HG02678 (cell line): ENCODE measurements at regions not wholly inside any gene's neighbourhood (a gene's known extent, or its start where the extent isn't known, plus 50 kb on each side); places are given as distances from the start of the nearest gene placed in this dataset.
"Not testable (repeated sequence)": the region's sequence is repeated elsewhere in the genome, so short reads cannot be mapped to it uniquely, and the experiment has no call there.

Experiments
- ATAC-seq: cut with Tn5 transposase; IDR thresholded peaks from one replicate; pipeline ENCODE4 v1.9.1; 2021; ENCODE audit warnings: mild to moderate bottlenecking, moderate library complexity; ENCODE audit not compliant: unreplicated experiment

- no peak for ATAC-seq
Observed at GRCh38 chr1:194624833-194625232, 1438.4 kb upstream of the B3GALT2 start.

GRCh38 chr1:194618101-194618500 is 1431.7 kb upstream of the B3GALT2 start:
- no peak for ATAC-seq

GRCh38 chr1:194617272-194617671 is 1430.9 kb upstream of the B3GALT2 start:
- not testable (repeated sequence) for ATAC-seq

DNA sequence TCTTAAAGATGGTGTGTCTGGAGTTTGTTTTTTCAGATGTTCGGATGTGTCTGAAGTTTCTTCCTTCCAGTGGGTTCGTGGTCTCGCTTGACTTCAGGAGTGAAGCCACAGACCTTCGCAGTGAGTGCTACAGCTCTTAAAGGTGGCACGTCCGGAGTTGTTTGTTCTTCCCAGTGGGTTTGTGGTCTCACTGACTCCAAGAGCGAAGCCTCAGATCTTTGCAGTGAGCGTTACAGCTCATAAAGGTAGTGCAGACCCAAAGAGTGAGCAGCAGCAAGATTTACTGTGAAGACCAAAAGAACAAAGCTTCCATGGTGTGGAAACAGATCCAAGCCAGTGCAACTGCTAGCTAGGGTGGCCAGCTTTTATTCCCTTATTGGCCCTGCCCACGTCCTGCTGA is 1430.4 kb upstream of the B3GALT2 start:
- no peak for ATAC-seq

DNA sequence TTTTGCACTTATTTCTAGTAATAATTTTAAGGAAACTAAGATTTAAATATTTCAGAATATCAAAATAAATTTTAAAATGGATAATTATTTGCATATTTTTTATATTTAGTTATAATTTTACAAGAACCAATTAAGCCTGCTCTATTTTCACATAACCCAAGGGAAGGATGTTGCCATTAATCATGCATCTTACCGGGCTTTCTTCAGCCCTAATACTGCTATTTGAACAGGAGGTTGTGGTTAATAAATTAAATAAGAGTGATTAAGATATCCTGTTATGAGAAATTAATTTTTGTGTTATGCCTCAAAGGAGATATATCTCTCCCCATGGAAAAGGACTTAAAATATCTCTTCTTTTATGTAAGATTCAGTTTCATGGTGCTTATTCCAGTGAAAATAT is 1415.8 kb upstream of the B3GALT2 start:
- no peak for ATAC-seq

DNA sequence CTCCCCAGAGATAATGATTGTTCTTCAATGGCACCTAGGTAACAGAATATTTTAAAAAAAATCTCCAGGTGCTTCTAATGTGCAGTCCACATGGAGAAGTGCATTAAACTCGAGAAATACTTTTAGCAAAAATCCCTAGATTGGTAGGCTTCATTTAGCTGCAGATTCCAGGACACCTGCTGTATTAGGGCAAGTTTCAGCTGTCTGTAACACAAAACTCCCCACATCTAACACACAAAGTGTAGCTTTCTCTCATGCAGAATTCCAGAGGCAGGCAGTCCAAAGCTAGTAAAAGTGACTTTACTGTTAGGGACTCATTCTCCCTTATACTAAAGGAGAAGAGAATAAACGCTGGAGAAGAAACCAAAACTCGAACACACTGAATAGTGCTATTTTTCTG is 1414.3 kb upstream of the B3GALT2 start:
- no peak for ATAC-seq

DNA sequence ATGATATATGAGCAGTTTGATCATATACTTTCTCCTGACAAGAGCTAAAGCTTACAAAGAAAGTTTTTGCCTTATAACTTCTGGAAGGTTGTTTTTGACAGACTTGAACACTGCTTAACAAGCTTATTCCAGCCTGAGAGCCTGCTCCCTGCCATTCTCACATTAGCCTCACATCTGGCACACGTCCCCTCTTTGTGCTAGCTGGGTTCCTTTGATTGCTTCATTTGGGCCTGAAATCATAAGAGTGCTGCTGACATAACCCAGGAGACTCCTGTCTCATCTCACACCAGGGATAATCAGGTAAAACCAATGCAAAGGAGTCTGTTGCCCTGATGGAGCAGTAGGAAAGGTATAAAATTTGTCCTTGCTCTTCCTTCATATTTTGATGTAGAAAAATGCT is 1411.7 kb upstream of the B3GALT2 start:
- no peak for ATAC-seq

DNA sequence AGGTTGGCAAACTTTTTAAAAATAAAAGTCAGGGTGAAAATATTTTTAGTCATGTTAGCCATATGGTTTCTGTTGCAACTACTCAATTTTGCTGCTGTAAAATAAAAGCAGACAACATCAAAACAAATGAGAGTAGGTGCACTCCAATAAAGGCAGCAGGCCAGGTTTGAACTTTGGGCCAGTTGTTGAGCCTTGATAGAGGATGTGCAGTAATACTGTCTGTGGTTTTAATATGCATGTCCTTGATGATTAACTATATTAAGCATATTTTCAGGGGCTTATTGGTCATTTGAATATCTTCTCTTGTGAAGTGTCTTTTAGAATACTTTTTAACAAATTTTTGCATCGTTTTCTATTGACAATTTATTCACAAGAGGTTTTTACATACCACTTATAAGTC is 1399.9 kb upstream of the B3GALT2 start:
- no peak for ATAC-seq

DNA sequence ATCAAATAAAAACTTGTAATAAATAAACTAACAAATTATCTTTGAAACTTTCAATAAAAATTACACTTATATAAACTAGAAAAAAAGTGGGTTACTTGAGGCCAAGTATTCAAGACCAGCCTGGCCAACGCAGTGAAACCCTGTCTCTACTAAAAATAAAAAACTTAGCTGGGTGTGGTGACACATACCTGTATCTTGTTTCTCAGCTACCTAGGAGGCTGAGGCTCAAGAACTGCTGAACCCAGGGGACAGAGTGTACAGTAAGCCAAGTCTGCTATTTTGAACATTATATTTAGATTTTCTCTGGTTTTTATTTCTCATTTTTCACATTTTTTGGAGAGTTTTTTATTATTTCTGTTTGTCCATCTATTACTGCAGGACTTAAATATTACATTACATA is 1397.6 kb upstream of the B3GALT2 start:
- no peak for ATAC-seq

GRCh38 chr1:194570476-194570875 is 1384.1 kb upstream of the B3GALT2 start:
- no peak for ATAC-seq

- ATAC-seq = no peak
Observed at GRCh38 chr1:194568610-194569009, 1382.2 kb upstream of the B3GALT2 start.

DNA sequence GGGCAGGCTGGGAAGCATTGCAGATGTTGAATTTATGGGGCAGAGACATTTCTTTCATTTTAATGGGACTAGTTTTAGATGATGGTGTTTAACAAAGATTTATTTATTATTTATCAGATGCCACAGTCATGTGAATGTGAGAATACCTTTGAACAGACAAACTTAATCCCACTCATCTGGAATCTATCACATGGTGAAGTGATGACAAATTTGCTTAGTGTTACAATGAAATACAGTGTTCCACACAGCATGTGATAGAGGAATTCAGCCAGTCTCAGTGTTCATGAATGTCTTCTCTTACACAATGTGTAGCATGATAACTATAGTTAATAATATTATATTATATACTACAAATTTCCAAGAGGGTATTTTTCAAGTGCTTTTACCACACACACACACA is 1361.7 kb upstream of the B3GALT2 start:
- ATAC-seq = no peak

- ATAC-seq = no peak
Observed at GRCh38 chr1:194544012-194544411, 1357.6 kb upstream of the B3GALT2 start.

GRCh38 chr1:194538453-194538852 is 1352.0 kb upstream of the B3GALT2 start:
- no peak for ATAC-seq

DNA sequence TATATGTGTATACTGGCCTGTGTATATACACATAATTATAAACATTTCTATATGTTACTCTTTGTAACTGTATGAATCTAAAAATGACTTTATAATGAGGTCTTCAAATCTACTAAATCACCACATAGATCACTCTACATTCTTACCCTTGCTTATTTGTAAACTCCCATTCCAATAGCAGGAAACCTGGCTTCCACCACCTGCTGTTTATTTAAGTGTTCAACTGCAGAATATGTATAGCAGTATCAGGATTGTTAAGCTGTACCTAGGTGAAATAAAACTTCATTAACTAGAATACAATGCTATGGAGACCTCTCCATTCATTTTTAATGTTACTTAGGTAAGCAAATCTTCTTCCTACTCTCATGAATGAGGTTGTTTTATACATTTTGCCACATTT is 1351.1 kb upstream of the B3GALT2 start:
- no peak for ATAC-seq

DNA sequence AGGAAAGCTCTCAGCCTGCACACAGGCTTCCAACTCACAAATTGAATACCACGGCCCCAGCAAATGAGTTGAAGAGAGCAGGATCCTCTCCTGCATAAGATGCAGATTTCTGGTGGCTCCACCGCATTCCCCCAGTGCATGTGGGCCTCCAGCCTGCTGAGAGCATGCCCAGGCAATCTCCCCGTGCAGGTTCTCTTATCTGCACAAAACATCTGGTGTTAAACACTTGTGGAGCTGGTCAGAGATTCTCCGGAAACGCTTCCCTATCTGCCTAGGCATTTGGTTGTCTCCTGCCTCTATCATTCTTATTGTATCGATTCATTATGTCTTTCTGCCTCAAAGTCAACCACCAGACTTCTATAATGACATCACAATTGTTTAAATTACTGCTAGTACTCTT is 1349.0 kb upstream of the B3GALT2 start:
- no peak for ATAC-seq

- ATAC-seq = no peak
Observed at GRCh38 chr1:194534784-194535183, 1348.4 kb upstream of the B3GALT2 start.

DNA sequence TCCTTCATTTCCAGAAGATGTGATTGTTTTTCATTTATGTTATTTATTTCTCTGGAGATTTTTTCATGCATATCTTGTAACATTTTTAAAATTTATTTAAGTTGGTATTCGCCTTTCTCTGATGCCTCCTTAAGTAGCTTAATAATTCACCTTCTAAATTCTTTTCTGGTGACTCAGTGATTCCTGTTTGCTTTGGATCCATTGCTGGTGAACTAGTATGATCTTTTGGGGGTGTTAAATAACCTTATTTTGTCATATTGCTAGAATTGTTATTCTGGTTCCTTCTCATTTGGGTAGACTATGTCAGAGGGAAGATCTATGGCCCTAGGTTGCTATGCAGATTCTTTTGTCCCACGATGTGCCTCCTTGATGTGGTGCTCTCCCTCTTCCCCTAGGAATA is 1347.2 kb upstream of the B3GALT2 start:
- ATAC-seq = no peak

DNA sequence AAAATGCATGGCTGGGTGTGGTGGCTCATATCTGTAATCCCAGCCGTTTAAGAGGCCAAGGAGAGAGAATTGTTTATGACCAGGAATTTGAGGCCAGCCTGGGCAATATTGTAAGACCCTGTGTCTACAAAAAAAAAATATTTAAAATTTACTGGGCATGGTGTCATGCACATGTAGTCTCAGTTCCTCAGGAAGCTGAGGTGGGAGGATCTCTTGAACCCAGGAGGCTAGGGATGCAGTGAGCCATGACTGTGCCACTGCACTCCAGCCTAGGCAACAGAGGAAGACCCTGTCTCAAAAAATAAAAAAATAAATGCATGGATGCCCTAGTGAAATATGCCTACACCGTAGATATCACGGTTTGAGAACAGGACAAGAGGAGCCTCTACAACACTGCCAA is 1331.2 kb upstream of the B3GALT2 start:
- ATAC-seq = no peak

- no peak for ATAC-seq
Observed at GRCh38 chr1:194515916-194516315, 1329.5 kb upstream of the B3GALT2 start.

GRCh38 chr1:194512957-194513356 is 1326.5 kb upstream of the B3GALT2 start:
- ATAC-seq = no peak

- ATAC-seq = no peak
Observed at GRCh38 chr1:194512345-194512744, 1325.9 kb upstream of the B3GALT2 start.

DNA sequence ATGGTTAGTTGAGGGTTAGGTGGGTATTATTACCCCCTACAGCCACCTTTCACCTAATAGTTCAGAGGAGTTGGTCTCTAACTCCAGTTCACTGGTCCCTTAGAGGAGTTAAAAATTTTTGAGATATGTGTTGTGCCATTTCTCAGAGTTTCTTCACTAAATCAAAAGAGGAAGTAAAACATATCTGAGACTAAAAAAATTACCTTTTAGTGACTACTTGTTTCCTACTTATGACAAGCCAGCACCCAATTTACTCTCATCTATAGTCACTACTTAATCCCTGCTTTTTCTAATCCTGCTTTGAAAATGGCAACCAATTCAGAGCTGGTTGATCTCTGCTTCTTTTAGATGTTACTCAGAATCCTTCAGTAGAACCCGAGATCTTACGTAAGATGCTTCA is 1316.8 kb upstream of the B3GALT2 start:
- no peak for ATAC-seq

DNA sequence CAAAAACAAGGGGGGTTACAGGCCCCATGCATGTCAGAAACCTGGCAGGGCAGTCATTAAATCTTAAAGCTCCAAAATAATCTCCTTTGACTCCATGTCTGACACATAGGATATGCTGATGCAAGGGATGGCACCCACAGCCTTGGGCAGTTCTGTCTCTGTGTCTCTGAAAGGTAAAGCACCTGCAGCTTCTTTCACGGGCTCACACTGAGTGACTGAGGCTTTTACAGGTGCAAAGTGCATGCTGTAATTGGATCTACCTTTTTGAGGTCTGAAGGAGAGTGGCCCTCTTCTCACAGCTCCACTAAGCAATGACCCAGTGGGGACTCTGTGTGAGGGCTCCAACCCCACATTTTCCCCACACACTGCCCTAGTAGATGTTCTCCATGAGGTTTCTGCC is 1309.0 kb upstream of the B3GALT2 start:
- no peak for ATAC-seq
